ENCODE measurements at regions not wholly inside any gene's neighbourhood (a gene's known extent, or its start where the extent isn't known, plus 50 kb on each side); places are given as distances from the start of the nearest gene placed in this dataset.
A peak's percentile ranks its signal among the peaks of the same experiment; 100 is the strongest.
"Not testable (repeated sequence)": the region's sequence is repeated elsewhere in the genome, so short reads cannot be mapped to it uniquely, and the experiment has no call there.

GRCh38 chr16:14002416-14002990, 68.6 kb upstream of the MRTFB start:
- peak; percentile 40 for DNase-seq (ENCODE audit: low read depth)

DNA sequence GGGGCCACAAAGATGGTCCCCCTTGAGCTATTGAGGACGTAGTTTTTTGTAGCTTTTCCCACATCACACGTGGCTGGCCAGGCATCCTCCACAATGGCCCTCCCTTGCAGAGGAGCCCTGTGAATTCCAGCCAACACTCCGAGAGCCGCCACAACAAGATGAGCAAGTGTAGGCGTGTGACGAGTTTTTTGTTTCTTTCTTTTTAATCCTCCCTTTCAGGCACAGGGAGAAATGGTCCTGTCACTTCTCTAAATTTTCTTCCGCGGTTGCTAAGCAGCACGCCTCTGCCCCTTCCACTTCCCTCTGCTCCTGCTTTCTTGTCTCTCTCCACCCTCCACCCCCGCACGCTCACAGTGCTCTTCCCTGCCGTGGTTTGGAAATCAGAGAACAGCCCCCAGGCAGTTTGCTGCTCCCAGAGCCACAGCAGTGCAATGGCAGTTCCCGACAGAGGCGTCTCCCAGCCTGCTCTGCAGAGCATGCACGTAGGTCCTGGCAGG, 68.0 kb upstream of the MRTFB start:
- DNase-seq (ENCODE audit: low read depth), result peak; percentile 90

DNA sequence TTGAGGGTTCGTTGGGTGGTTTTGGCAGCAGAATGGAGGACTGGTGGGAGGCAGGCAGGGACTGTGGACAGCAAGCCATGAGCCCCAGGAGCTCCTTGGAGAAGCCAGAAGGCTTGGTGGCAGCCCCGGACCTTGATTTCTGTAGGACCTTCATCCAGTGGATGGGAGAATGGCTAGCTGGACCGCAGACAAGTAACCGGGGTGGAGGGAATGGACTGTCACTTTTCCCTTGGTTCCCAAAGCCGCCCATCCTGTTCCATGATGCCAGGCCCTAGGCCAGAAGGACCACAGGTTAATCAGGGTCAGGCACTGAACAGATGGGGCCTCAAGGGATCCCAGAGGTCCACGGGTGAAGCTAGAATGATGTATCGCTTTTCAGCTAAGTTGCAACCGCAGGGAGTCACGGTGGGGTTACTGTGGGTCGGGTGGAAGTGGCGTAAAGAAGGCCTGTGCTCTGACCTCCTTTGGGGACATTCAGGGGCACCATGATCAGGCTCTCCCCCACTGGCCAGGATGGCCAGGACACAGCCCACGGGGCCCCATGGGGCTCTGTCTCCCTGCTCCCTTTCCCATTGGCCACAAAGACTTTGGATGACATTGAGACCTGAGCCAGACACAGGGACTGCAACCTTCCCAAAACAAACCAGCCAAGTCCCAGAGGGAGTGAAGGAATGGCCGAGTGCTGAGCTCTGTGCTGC, 66.9 kb upstream of the MRTFB start:
- DNase-seq (ENCODE audit: low read depth), result no peak

DNA sequence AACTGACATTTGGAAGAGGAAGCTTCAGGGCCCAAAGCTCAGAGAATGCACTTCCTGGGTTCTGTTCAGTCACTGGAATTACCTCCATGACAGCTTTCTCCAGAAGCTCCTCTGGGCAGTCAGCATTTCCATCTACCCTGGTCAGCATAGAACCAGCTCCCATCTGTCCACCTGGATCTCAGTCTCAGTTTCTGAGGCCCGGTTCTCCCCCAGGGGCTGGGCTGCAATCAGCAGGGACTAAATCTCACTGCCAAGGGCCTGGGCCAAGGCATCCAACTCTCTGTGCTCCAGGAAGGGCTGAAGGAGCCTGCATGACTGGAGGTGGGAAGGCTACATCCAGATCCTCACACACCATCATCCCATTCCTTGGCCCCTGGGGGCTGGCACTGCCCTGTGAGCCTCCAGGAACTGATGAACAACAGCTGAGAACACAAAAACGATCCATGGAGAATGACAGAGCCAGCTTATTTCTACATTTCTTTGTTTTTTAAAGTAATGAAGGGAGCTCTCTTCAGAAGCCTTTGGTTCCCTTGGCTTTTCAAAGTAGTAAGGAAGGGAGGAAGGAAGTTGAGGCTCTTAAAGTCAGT, 66.3 kb upstream of the MRTFB start:
- DNase-seq (ENCODE audit: low read depth), result no peak

- no peak for DNase-seq (ENCODE audit: low read depth)
Measured at GRCh38 chr16:14005335-14005734, 65.8 kb upstream of the MRTFB start.

DNA sequence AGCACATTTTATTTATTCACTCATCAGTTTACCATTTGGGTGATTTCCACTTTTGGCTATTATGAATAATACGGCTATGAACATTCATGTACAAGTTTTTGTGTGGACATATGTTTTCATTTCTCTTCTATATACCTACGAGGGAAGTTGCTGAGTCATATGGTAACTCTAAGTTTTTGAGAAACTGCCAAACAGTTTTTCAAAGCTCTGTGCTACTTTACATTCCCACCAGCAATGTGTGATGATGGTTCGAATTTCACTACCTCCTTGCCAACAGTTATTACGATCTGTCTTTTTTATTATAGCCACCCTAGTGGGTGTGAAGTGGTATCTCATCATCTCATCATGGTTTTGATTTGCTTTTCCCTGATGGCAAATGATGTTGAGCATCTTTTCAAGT, 63.7 kb upstream of the MRTFB start:
- DNase-seq (ENCODE audit: low read depth), result peak; percentile 80

GRCh38 chr16:14011001-14011400, 60.1 kb upstream of the MRTFB start:
- DNase-seq (ENCODE audit: low read depth), result no peak

GRCh38 chr16:14011846-14012245, 59.3 kb upstream of the MRTFB start:
- DNase-seq (ENCODE audit: low read depth), result no peak

- no peak for DNase-seq (ENCODE audit: low read depth)
Measured at GRCh38 chr16:14013145-14013570, 58.0 kb upstream of the MRTFB start.

GRCh38 chr16:14013571-14014283, 57.4 kb upstream of the MRTFB start:
- peak; percentile 95 for DNase-seq (ENCODE audit: low read depth)

DNA sequence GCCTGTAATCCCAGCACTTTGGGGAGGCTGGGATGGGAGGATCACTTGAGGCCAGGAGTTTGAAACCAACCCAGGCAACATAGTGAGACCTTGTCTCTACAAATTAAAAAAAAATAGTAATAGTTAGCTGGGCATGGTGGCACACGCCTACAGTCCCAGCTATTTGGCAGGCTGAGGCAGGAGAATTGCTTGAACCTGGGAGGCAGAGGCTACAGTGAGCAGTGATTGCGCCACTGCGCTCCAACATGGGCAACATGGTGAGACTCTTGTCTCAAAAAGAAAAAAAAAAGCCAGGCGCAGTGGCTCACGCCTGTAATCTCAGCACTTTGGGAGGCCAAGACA, 56.9 kb upstream of the MRTFB start:
- DNase-seq (ENCODE audit: low read depth), result no peak

- no peak for DNase-seq (ENCODE audit: low read depth)
Measured at GRCh38 chr16:14015033-14015432, 56.1 kb upstream of the MRTFB start.

GRCh38 chr16:14015461-14015860, 55.7 kb upstream of the MRTFB start:
- DNase-seq (ENCODE audit: low read depth), result no peak

GRCh38 chr16:14015948-14016347, 55.2 kb upstream of the MRTFB start:
- peak; percentile 85 for DNase-seq (ENCODE audit: low read depth)

GRCh38 chr16:14016362-14016761, 54.8 kb upstream of the MRTFB start:
- DNase-seq (ENCODE audit: low read depth), result not testable (repeated sequence)

- DNase-seq (ENCODE audit: low read depth), result no peak
Measured at GRCh38 chr16:14017886-14018285, 53.2 kb upstream of the MRTFB start.

GRCh38 chr16:14018851-14019250, 52.3 kb upstream of the MRTFB start:
- DNase-seq (ENCODE audit: low read depth), result no peak

DNA sequence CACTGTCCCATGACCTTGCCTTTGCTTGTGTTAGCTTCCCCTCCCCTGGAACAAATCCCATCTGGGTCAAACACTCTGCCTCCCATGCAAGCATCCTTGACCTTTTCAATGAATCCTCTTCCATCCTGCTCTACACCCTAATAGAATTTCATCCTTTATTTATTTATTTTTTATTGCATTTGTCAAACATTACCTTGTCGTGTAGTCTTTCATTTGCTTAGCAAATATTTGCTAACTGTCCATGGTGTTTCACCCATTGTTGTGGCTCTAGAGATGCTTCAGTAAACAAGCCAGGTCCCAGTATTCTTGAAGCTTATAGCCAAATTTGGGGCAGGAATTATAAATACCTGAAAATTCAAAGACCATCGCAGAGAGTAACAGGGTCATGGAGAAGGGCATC, 51.0 kb upstream of the MRTFB start:
- no peak for DNase-seq (ENCODE audit: low read depth)

Measured in RPMI7951 (cell line).